ENCODE measurements at regions not wholly inside any gene's neighbourhood (a gene's known extent, or its start where the extent isn't known, plus 50 kb on each side); places are given as distances from the start of the nearest gene placed in this dataset.

DNA sequence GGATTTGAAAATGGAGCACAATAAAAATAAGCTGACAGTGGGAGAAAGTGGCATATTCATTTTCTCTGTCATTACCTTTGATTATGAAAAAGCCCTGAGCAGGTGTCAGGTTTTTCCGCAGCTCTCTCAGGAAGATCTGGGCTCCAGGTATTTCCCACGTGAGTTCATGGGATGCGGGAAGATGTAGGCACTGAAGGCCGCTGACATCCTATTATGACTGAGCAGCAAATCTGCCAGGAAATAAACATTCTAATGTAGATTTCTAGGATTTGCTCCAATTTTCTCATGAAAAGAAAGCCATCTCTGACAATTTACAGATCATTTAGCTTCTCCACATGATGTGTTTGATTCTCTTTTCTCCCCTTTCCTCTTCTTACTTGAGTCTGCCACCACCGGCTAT is 160.7 kb downstream of the KIT start:
- Histone ChIP-seq H3K27ac (ENCODE audit: low read depth, low read length) (no peak overlapping the region), H3K27me3 (ENCODE audit: low read length) (no peaks in the 10 kb centered on the region), H3K4me2 (ENCODE audit: low read depth, low read length, poor library complexity, severe bottlenecking) (no peak overlapping the region), H3K9me2 (replicated peaks; ENCODE audit: insufficient read depth, low read length) (no peaks in the 10 kb centered on the region), H3K9ac (ENCODE audit: low read length) (no peak overlapping the region), H4K20me1 (ENCODE audit: low read depth, low read length) (no peaks in the 10 kb centered on the region), H3K4me3 (ENCODE audit: insufficient read depth, low read length, poor library complexity, severe bottlenecking) (no peak overlapping the region), H3K79me2 (ENCODE audit: insufficient read depth, low read length) (no peaks in the 10 kb centered on the region), H3F3A (ENCODE audit: insufficient read depth) (no peaks in the 10 kb centered on the region), H2AFZ (ENCODE audit: low read depth, low read length, severe bottlenecking) (no peak overlapping the region), H3K9me3 (ENCODE audit: insufficient read depth, low read length) (no peaks in the 10 kb centered on the region), H3K36me3 (ENCODE audit: low read length) (no peaks in the 10 kb centered on the region)
- no peak for TF ChIP-seq EZH2phosphoT487 (conservative IDR thresholded peaks at IDR 0.05; ENCODE audit: low read length)
- TF ChIP-seq, protein P1, sequence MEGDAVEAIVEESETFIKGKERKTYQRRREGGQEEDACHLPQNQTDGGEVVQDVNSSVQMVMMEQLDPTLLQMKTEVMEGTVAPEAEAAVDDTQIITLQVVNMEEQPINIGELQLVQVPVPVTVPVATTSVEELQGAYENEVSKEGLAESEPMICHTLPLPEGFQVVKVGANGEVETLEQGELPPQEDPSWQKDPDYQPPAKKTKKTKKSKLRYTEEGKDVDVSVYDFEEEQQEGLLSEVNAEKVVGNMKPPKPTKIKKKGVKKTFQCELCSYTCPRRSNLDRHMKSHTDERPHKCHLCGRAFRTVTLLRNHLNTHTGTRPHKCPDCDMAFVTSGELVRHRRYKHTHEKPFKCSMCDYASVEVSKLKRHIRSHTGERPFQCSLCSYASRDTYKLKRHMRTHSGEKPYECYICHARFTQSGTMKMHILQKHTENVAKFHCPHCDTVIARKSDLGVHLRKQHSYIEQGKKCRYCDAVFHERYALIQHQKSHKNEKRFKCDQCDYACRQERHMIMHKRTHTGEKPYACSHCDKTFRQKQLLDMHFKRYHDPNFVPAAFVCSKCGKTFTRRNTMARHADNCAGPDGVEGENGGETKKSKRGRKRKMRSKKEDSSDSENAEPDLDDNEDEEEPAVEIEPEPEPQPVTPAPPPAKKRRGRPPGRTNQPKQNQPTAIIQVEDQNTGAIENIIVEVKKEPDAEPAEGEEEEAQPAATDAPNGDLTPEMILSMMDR (IDR thresholded peaks at IDR 0.05; ENCODE audit: insufficient read depth, low read length, poor library complexity, severe bottlenecking) = no peak

DNA sequence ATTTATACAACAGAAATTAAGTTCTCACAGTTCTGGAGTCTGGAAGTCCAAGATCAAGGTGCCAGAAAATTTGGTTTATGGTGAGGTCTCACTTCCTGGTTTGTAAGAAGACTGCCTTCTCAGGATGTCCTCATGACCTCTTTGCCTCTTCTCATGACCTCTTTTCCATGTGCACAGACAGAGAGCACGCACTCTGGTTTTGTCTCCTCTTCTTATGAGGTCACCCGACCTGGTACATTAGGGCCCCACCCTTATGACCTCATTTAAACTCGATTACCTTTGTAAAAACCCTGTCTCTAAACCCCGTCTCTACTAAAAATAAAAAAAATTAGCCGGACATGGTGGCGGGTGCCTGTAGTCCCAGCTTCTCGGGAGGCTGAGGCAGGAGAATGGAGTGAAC is 155.9 kb downstream of the KIT start:
- Histone ChIP-seq H3K9me3 (ENCODE audit: insufficient read depth, low read length) (no peaks in the 10 kb centered on the region), H3K27me3 (ENCODE audit: low read length) (no peaks in the 10 kb centered on the region), H2AFZ (ENCODE audit: low read depth, low read length, severe bottlenecking) (no peak overlapping the region), H3K4me2 (ENCODE audit: low read depth, low read length, poor library complexity, severe bottlenecking) (no peak overlapping the region), H3K79me2 (ENCODE audit: insufficient read depth, low read length) (no peaks in the 10 kb centered on the region), H3K4me3 (ENCODE audit: insufficient read depth, low read length, poor library complexity, severe bottlenecking) (no peak overlapping the region), H3F3A (ENCODE audit: insufficient read depth) (no peaks in the 10 kb centered on the region), H3K9ac (ENCODE audit: low read length) (no peak overlapping the region), H3K9me2 (replicated peaks; ENCODE audit: insufficient read depth, low read length) (no peaks in the 10 kb centered on the region), H4K20me1 (ENCODE audit: low read depth, low read length) (no peaks in the 10 kb centered on the region), H3K36me3 (ENCODE audit: low read length) (no peaks in the 10 kb centered on the region), H3K27ac (ENCODE audit: low read depth, low read length) (no peak overlapping the region)
- TF ChIP-seq EZH2phosphoT487 (conservative IDR thresholded peaks at IDR 0.05; ENCODE audit: low read length) = no peak
- TF ChIP-seq, protein P1 (IDR thresholded peaks at IDR 0.05; ENCODE audit: insufficient read depth, low read length, poor library complexity, severe bottlenecking) = no peak

DNA sequence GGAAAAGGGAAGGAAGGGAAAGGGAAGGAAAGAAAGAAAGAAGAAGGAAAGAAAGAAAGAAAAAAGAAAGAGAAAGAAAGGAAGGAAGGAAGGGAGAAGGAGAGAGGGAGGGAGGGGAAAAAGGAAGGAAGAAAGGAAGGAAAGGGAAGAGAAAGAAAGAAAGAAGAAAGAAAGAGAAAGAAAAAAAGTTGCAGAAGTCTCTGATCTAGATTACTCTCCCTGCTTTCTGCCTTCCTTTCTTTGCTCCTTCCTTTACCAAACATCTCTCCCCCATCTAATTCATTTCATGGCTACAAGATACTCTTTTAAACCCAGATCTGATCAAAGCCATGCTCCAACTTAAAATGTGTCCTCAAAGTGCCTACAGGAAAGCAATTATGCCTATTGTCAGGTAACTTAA is 148.6 kb downstream of the KIT start:
- H3K27me3 ChIP-seq (ENCODE audit: low read length) = no peaks in the 10 kb centered on the region
- no peak overlapping the region for H3K9ac ChIP-seq (ENCODE audit: low read length)
- H3K4me2 ChIP-seq (ENCODE audit: low read depth, low read length, poor library complexity, severe bottlenecking) = no peak overlapping the region
- no peak overlapping the region for H3K27ac ChIP-seq (ENCODE audit: low read depth, low read length)
- no peak overlapping the region for H2AFZ ChIP-seq (ENCODE audit: low read depth, low read length, severe bottlenecking)
- H3F3A ChIP-seq (ENCODE audit: insufficient read depth) = no peaks in the 10 kb centered on the region
- no peaks in the 10 kb centered on the region for H3K79me2 ChIP-seq (ENCODE audit: insufficient read depth, low read length)
- H3K4me3 ChIP-seq (ENCODE audit: insufficient read depth, low read length, poor library complexity, severe bottlenecking) = no peak overlapping the region
- no peak for TF ChIP-seq EZH2phosphoT487 (conservative IDR thresholded peaks at IDR 0.05; ENCODE audit: low read length)
- TF ChIP-seq, protein P1 (IDR thresholded peaks at IDR 0.05; ENCODE audit: insufficient read depth, low read length, poor library complexity, severe bottlenecking) = no peak
- H3K9me2 ChIP-seq (replicated peaks; ENCODE audit: insufficient read depth, low read length) = no peaks in the 10 kb centered on the region
- H4K20me1 ChIP-seq (ENCODE audit: low read depth, low read length) = no peaks in the 10 kb centered on the region
- H3K9me3 ChIP-seq (ENCODE audit: insufficient read depth, low read length) = no peaks in the 10 kb centered on the region
- H3K36me3 ChIP-seq (ENCODE audit: low read length) = no peaks in the 10 kb centered on the region

DNA sequence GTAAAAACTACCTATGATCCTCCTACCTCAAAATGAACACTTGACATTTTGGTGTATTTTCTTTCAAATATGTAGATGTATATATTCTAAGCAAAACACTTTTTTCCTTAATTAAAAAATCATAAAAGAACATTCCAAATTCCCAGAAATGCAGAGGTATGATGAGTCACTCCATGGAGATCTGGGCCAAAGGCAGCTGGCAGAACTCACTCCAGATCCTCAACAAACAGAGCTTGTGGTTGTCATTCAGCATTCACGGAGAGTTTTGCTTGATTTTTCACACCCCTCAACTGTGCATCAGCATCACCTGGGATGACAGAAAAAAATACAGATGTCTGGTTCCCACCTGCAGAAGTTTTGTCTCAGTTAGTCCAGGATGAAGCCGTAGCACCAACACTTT is 144.6 kb downstream of the KIT start:
- Histone ChIP-seq H3K4me3 (ENCODE audit: insufficient read depth, low read length, poor library complexity, severe bottlenecking) (no peak overlapping the region), H3K9me3 (ENCODE audit: insufficient read depth, low read length) (no peaks in the 10 kb centered on the region), H4K20me1 (ENCODE audit: low read depth, low read length) (no peaks in the 10 kb centered on the region), H3K79me2 (ENCODE audit: insufficient read depth, low read length) (no peaks in the 10 kb centered on the region), H3K9ac (ENCODE audit: low read length) (no peak overlapping the region), H3K36me3 (ENCODE audit: low read length) (no peaks in the 10 kb centered on the region), H3K27ac (ENCODE audit: low read depth, low read length) (no peak overlapping the region), H3F3A (ENCODE audit: insufficient read depth) (no peaks in the 10 kb centered on the region), H2AFZ (ENCODE audit: low read depth, low read length, severe bottlenecking) (no peak overlapping the region), H3K27me3 (ENCODE audit: low read length) (no peaks in the 10 kb centered on the region), H3K4me2 (ENCODE audit: low read depth, low read length, poor library complexity, severe bottlenecking) (no peak overlapping the region), H3K9me2 (replicated peaks; ENCODE audit: insufficient read depth, low read length) (no peaks in the 10 kb centered on the region)
- no peak for TF ChIP-seq EZH2phosphoT487 (conservative IDR thresholded peaks at IDR 0.05; ENCODE audit: low read length)
- TF ChIP-seq, protein P1 (IDR thresholded peaks at IDR 0.05; ENCODE audit: insufficient read depth, low read length, poor library complexity, severe bottlenecking) = no peak

Measured in SU-DHL-6 (cell line).